Coronary artery (tissue), 2 donors: ENCODE measurements at regions not wholly inside any gene's neighbourhood (a gene's known extent, or its start where the extent isn't known, plus 50 kb on each side); places are given as distances from the start of the nearest gene placed in this dataset.

ENCODE experiments used
- DNase-seq: peaks from one replicate; pipeline ENCODE4 v3.0.0-alpha.2; 2017; ENCODE audit warnings: low spot score
- H3K27ac ChIP-seq, 2 donors: fragments of 200-600 bp; sonication (generic); one replicate each; pipeline ENCODE4 v1.5.1; 2016 to 2019
- H3K4me3 ChIP-seq: fragments of 200-600 bp; sonication (generic); 2 replicates; pipeline ENCODE4 v1.5.1; 2016; ENCODE audit warnings: mild to moderate bottlenecking, moderate library complexity
- CTCF ChIP-seq: fragments of 200-600 bp; sonication (generic); IDR thresholded peaks from one replicate; pipeline ENCODE4 v1.5.1; 2019; ENCODE audit warnings: antibody characterized with exemption

- no peak for DNase-seq
- no peak overlapping the region for H3K4me3 ChIP-seq
- no peak for TF ChIP-seq CTCF
- H3K27ac ChIP-seq, result no peak overlapping the region
Observed at GRCh38 chr1:34322969-34323368, 146.3 kb downstream of the C1orf94 start.

DNA sequence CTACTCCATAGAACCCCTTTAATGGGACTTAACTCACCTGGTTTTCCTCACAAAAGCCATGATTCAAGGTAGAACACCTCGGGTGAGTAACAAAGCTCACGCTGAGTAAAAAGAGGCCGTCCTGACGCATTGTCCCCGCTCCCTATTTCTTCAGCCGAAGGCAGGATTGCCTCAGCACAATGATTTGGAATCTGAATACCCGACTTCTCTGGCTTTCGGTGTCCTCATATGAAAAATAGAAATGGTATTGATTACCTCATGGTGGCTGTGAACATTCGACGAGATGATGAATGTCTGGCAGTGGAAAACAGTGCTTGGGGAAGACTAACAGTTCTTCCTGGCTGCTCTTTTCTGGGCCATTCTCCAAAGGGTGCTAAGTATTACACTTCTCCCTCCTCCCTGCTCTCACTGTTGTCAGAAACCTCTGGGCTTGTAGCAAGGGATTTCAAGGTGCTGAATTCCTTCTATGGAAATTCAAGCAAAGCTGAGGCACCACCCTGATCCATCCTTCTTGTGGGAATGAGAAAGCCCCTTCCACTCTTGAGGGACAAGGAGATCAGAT lies 148.3 kb downstream of the C1orf94 start:
- no peak for DNase-seq

DNA sequence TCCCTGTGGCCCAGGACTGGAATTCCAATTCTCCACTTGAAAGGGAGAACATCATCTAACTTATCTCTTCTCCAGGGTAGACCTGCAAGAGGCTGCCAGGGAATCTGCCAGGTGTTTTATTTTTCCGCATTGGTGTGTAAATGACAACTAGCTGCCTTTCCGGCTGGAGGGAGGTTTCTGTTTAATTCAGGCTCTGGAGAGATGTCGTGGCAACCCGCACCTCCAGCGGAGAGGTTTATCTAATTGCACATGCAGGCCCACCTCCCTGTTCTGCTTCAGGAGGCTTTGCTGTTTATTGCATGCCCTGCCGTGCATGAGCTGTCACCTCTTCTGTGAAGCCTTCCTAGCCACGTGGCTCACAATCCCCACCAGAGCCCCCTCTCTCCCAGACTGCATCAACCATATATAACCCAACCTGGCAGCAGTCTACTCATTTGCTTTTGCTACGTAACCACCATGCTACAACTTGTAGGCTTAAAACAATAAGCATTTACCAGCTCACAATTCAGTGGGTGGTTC lies 151.6 kb downstream of the C1orf94 start:
- no peak for TF ChIP-seq CTCF
- H3K27ac ChIP-seq, result no peak overlapping the region
- no peak for DNase-seq
- no peak overlapping the region for H3K4me3 ChIP-seq

More for the DNA sequence above, 148.3 kb downstream of the C1orf94 start:
- no peak for TF ChIP-seq CTCF
- H3K4me3 ChIP-seq, result no peak overlapping the region
- H3K27ac ChIP-seq, result no peak overlapping the region

DNA sequence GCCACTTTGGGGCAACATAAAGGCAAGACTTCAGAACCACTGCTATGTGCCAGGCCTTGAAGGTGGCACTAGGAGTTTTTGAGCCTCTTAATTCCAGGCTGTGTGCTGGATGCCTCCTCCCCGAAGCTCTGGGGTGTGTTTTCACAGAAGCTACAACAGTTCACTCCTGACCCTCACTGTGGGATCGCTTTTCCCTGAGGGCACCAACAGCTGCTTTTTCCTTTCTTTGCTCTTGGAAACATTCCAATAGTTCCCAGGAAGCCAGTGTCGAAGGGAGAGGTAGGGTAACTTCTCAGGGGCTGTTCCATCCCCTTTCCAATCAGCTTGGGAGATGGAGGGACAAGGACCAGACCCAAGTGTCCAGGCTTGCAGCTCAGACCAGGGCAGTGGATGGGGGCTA lies 153.4 kb downstream of the C1orf94 start:
- no peak for TF ChIP-seq CTCF
- no peak for DNase-seq
- no peak overlapping the region for H3K27ac ChIP-seq
- H3K4me3 ChIP-seq, result no peak overlapping the region

- no peak overlapping the region for H3K4me3 ChIP-seq
Observed at GRCh38 chr1:34331020-34331926, 154.6 kb downstream of the C1orf94 start.

GRCh38 chr1:34332996-34333395 lies 156.3 kb downstream of the C1orf94 start:
- no peak for DNase-seq
- H3K4me3 ChIP-seq, result no peak overlapping the region
- TF ChIP-seq CTCF, result no peak
- H3K27ac ChIP-seq, result no peak overlapping the region

More at GRCh38 chr1:34331020-34331926, 154.6 kb downstream of the C1orf94 start:
- no peak for TF ChIP-seq CTCF
- H3K27ac ChIP-seq, result no peak overlapping the region
- DNase-seq, result no peak
